NCI-H69 (cell line): ENCODE measurements at regions not wholly inside any gene's neighbourhood (a gene's known extent, or its start where the extent isn't known, plus 50 kb on each side); places are given as distances from the start of the nearest gene placed in this dataset.

Experiments used
- DNase-seq: peaks from one replicate; lab custom pipeline; 2025; lab: John Stamatoyannopoulos, UW

- no peak for DNase-seq
These were observed 423.4 kb downstream of the NUF2 start for GRCh38 chr1:163745204-163745603.

GRCh38 chr1:163747261-163747660 lies 425.5 kb downstream of the NUF2 start:
- DNase-seq, result peak; percentile 20

- peak; percentile 29 for DNase-seq
These were observed 426.1 kb downstream of the NUF2 start for GRCh38 chr1:163747855-163748254.

GRCh38 chr1:163758977-163759670 lies 437.4 kb downstream of the NUF2 start:
- no peak for DNase-seq

- DNase-seq, result no peak
These were observed 440.1 kb downstream of the NUF2 start for GRCh38 chr1:163761898-163762297.

- no peak for DNase-seq
These were observed 444.6 kb downstream of the NUF2 start for GRCh38 chr1:163766257-163766918.

- DNase-seq, result no peak
These were observed 446.8 kb downstream of the NUF2 start for GRCh38 chr1:163768576-163768975.

- DNase-seq, result no peak
These were observed 448.5 kb downstream of the NUF2 start for GRCh38 chr1:163770265-163770664.

GRCh38 chr1:163771637-163772036 lies 449.9 kb downstream of the NUF2 start:
- peak; percentile 53 for DNase-seq

- DNase-seq, result no peak
These were observed 450.5 kb downstream of the NUF2 start for GRCh38 chr1:163772246-163772645.

- no peak for DNase-seq
These were observed 451.6 kb downstream of the NUF2 start for GRCh38 chr1:163773396-163773795.

- DNase-seq, result no peak
These were observed 452.7 kb downstream of the NUF2 start for GRCh38 chr1:163774401-163774945.

GRCh38 chr1:163774978-163775620 lies 453.3 kb downstream of the NUF2 start:
- no peak for DNase-seq

- DNase-seq, result no peak
These were observed 455.5 kb downstream of the NUF2 start for GRCh38 chr1:163777205-163777604.

- DNase-seq, result no peak
These were observed 459.4 kb downstream of the NUF2 start for GRCh38 chr1:163781146-163781545.

- no peak for DNase-seq
These were observed 464.2 kb downstream of the NUF2 start for GRCh38 chr1:163785868-163786405.

GRCh38 chr1:163789911-163790310 lies 468.2 kb downstream of the NUF2 start:
- peak; percentile 28 for DNase-seq

GRCh38 chr1:163794551-163794950 lies 472.8 kb downstream of the NUF2 start:
- DNase-seq, result no peak

GRCh38 chr1:163796394-163796821 lies 474.7 kb downstream of the NUF2 start:
- DNase-seq, result peak; percentile 95

- DNase-seq, result no peak
These were observed 476.1 kb downstream of the NUF2 start for GRCh38 chr1:163797816-163798215.

- peak; percentile 87 for DNase-seq
These were observed 477.5 kb downstream of the NUF2 start for GRCh38 chr1:163799190-163799805.
